ENCODE measurements at regions not wholly inside any gene's neighbourhood (a gene's known extent, or its start where the extent isn't known, plus 50 kb on each side); places are given as distances from the start of the nearest gene placed in this dataset.

DNA sequence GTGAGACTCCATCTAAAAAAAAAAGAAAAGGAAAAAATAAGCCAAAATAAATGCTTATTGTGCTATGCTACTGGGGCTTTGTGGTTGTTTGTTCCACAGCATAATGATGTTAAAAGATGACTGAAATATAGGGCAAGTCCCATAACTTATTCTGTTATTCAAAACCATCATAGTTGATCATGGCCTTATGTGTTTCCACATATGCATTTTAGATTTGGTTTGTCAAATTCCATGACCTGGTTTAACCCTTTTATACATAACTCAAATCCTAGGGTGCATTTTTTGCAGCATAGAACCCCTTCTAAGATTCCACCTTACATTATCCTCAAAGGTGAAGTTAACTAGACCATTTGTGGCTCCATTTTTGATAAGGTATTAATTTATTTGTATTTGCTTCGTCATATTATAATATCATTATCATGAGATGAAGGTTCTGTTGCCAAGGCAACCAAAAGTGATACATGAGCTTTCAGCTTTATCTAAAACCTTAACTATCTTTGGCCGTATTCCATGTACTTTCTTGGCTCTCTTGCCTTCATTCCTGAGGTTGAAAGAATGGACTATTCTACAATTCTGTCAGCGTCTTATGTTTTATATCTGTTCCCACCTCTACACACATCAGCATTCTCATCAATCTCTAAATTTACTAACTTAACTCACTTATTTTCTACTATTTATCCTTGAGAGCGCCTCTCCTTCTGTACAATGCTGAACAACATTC lies 138.7 kb upstream of the DYRK2 start:
- H3K4me1 Mint-ChIP-seq (ENCODE audit: low read depth, unreplicated experiment): peaks cover 24% of the 10 kb centered on the region
- intact Hi-C loops (cut with micrococcal nuclease; ENCODE audit: unreplicated experiment): no loop called here
- H3K4me3 Mint-ChIP-seq (ENCODE audit: low read depth, unreplicated experiment): no peak overlapping the region
- H3K27ac Mint-ChIP-seq (ENCODE audit: unreplicated experiment): no peak overlapping the region
- BruUV-seq (replicated peaks): no TSS peak
- H3K27me3 Mint-ChIP-seq (ENCODE audit: unreplicated experiment): no peaks in the 10 kb centered on the region
- DNase-seq: no peak
- H3K9me3 Mint-ChIP-seq (ENCODE audit: low read depth, unreplicated experiment): peaks cover 3% of the 10 kb centered on the region
- CTCF ChIA-PET: interaction anchor here (0.6 kb wide), 2 partner anchors 48 to 154 kb away, joined by 3 to 5 read pairs; no protein-coding TSS in a partner anchor
- H3K36me3 Mint-ChIP-seq (ENCODE audit: insufficient read depth, unreplicated experiment): no peaks in the 10 kb centered on the region
- TF ChIP-seq, protein P1, sequence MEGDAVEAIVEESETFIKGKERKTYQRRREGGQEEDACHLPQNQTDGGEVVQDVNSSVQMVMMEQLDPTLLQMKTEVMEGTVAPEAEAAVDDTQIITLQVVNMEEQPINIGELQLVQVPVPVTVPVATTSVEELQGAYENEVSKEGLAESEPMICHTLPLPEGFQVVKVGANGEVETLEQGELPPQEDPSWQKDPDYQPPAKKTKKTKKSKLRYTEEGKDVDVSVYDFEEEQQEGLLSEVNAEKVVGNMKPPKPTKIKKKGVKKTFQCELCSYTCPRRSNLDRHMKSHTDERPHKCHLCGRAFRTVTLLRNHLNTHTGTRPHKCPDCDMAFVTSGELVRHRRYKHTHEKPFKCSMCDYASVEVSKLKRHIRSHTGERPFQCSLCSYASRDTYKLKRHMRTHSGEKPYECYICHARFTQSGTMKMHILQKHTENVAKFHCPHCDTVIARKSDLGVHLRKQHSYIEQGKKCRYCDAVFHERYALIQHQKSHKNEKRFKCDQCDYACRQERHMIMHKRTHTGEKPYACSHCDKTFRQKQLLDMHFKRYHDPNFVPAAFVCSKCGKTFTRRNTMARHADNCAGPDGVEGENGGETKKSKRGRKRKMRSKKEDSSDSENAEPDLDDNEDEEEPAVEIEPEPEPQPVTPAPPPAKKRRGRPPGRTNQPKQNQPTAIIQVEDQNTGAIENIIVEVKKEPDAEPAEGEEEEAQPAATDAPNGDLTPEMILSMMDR (IDR thresholded peaks at IDR 0.05; ENCODE audit: unreplicated experiment): no peak

DNA sequence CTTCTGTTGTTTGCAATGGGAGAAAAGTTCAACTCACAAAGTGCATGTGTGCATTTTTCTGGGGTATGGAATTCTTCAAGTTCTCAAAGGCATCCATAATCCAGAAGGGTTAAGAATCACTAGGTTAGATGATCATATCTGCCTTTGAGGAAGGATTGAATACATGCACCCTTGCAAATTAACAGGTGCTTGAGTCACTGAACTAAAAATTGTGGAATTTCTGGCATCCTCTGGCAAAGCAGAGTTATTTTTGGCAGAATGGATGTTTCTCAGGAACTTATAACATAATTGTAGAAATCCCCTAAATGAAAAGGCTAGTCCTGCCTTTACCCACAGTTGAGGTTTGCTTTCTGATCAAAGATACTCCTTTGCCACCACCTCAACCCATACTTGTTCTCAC lies 136.5 kb upstream of the DYRK2 start:
- no peak overlapping the region for H3K4me3 Mint-ChIP-seq (ENCODE audit: low read depth, unreplicated experiment)
- DNase-seq: no peak
- CTCF ChIA-PET: interaction anchor here (0.6 to 1.4 kb wide), 2 partner anchors 10 to 135 kb away, joined by 3 read pairs; no protein-coding TSS in a partner anchor
- H3K27ac Mint-ChIP-seq (ENCODE audit: unreplicated experiment): no peak overlapping the region
- intact Hi-C loops (cut with micrococcal nuclease; ENCODE audit: unreplicated experiment): no loop called here
- peaks cover 47% of the 10 kb centered on the region for H3K4me1 Mint-ChIP-seq (ENCODE audit: low read depth, unreplicated experiment)
- no TSS peak for BruUV-seq (replicated peaks)
- no peaks in the 10 kb centered on the region for H3K27me3 Mint-ChIP-seq (ENCODE audit: unreplicated experiment)
- H3K36me3 Mint-ChIP-seq (ENCODE audit: insufficient read depth, unreplicated experiment): peaks cover 7% of the 10 kb centered on the region
- TF ChIP-seq, protein P1 (IDR thresholded peaks at IDR 0.05; ENCODE audit: unreplicated experiment): no peak
- H3K9me3 Mint-ChIP-seq (ENCODE audit: low read depth, unreplicated experiment): peaks cover 3% of the 10 kb centered on the region

DNA sequence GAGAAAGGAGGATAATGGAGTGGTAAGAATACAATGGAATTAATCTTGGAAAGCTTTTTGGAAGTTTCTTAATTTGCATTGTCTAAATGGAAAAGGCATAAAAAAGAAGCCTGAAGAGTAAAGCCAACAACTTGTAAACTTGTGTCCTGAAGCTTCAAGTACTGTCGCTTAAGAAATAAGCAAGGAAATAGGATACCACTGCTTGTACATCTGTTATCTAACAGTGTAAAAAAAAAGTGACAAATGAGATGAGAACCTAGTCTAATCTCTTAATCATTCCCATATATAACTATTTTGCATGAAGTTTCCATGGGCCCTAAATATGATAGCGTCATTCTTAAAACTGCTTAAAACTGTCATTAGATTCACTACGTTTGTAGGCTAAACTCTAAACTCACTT lies 134.0 kb upstream of the DYRK2 start:
- H3K27me3 Mint-ChIP-seq (ENCODE audit: unreplicated experiment): no peaks in the 10 kb centered on the region
- H3K36me3 Mint-ChIP-seq (ENCODE audit: insufficient read depth, unreplicated experiment): peaks cover 11% of the 10 kb centered on the region
- DNase-seq: no peak
- intact Hi-C loops (cut with micrococcal nuclease; ENCODE audit: unreplicated experiment): no loop called here
- CTCF ChIA-PET: no interaction called here
- TF ChIP-seq, protein P1 (IDR thresholded peaks at IDR 0.05; ENCODE audit: unreplicated experiment): no peak
- no peak overlapping the region for H3K27ac Mint-ChIP-seq (ENCODE audit: unreplicated experiment)
- H3K4me3 Mint-ChIP-seq (ENCODE audit: low read depth, unreplicated experiment): no peak overlapping the region
- BruUV-seq (replicated peaks): no TSS peak
- peaks cover 53% of the 10 kb centered on the region for H3K4me1 Mint-ChIP-seq (ENCODE audit: low read depth, unreplicated experiment)
- peaks cover 3% of the 10 kb centered on the region for H3K9me3 Mint-ChIP-seq (ENCODE audit: low read depth, unreplicated experiment)

DNA sequence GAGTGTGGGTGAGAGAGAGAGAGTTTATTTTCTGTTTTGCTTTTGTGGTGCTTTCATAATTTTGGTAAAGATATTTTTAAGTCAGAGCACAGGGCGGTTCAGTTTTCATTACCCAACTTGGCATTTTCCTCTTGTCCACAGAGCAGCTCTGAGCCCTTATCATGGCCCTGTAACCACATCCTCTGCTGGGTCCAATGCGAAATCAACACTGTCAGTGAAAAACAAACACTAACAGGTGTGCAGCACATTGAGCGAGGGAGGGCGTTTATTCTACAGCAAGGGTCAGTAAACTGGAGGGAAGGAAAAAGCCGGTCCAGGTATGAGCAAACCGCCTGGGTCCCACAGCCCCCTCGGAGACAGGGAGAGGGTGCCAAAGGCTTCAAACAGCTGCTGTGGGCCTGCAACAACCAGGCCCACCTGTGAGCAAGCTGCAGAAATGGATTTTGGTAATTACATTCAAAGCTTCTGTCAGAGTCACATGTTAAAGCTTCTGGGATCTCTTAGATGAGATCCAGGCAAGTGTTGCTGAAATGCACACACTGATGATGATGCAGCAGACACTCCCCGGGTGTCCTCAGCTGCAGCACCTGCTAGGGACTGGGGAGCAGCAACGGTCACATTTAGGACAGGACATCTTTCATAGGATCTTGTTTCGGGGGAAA lies 132.7 kb upstream of the DYRK2 start:
- Mint-ChIP-seq H3K36me3 (ENCODE audit: insufficient read depth, unreplicated experiment) (peaks cover 11% of the 10 kb centered on the region), H3K27ac (ENCODE audit: unreplicated experiment) (peak overlapping the region; percentile 64), H3K27me3 (ENCODE audit: unreplicated experiment) (no peaks in the 10 kb centered on the region), H3K9me3 (ENCODE audit: low read depth, unreplicated experiment) (peaks cover 3% of the 10 kb centered on the region), H3K4me1 (ENCODE audit: low read depth, unreplicated experiment) (peaks cover 53% of the 10 kb centered on the region), H3K4me3 (ENCODE audit: low read depth, unreplicated experiment) (no peak overlapping the region)
- peak; percentile 64 for DNase-seq
- TF ChIP-seq, protein P1 (IDR thresholded peaks at IDR 0.05; ENCODE audit: unreplicated experiment): no peak
- BruUV-seq (replicated peaks): no TSS peak
- CTCF ChIA-PET: no interaction called here
- intact Hi-C loops (cut with micrococcal nuclease; ENCODE audit: unreplicated experiment): loop anchor here (2.0 to 5.0 kb wide), 4 partner anchors 74 to 231 kb away; partner anchors contain the start of gene DYRK2
